ENCODE measurements at regions not wholly inside any gene's neighbourhood (a gene's known extent, or its start where the extent isn't known, plus 50 kb on each side); places are given as distances from the start of the nearest gene placed in this dataset.
A peak's percentile ranks its signal among the peaks of the same experiment; 100 is the strongest.

- peaks cover 44% of the 10 kb centered on the region for H3K4me1 ChIP-seq (ENCODE audit: insufficient read depth, low read length, poor library complexity, severe bottlenecking)
- no peaks in the 10 kb centered on the region for H3F3A ChIP-seq (ENCODE audit: low read depth)
- H3K4me3 ChIP-seq (ENCODE audit: low read length, poor library complexity, severe bottlenecking) = peak overlapping the region; percentile 5
- H2AFZ ChIP-seq (ENCODE audit: low read length) = peak overlapping the region; percentile 13; the same call in 1 of the 2 replicates
- no peaks in the 10 kb centered on the region for H3K9me2 ChIP-seq (replicated peaks; ENCODE audit: low read depth, low read length)
- H3K9ac ChIP-seq (ENCODE audit: low read depth, low read length, poor library complexity, severe bottlenecking) = no peak overlapping the region
- no peaks in the 10 kb centered on the region for H3K27me3 ChIP-seq (ENCODE audit: insufficient read depth, low read length, poor library complexity, severe bottlenecking)
- H3K79me2 ChIP-seq (ENCODE audit: insufficient read depth, low read length) = no peaks in the 10 kb centered on the region
- H3K9me3 ChIP-seq (ENCODE audit: insufficient read depth, low read depth, low read length) = 0 out of 2 replicates have a peak, but pooled peaks cover 4% of the 10 kb centered on the region
- TF ChIP-seq CTCF (conservative IDR thresholded peaks at IDR 0.05; ENCODE audit: low read length) (no peak), EZH2phosphoT487 (IDR thresholded peaks at IDR 0.05; ENCODE audit: borderline replicate concordance) (no peak)
- no peaks in the 10 kb centered on the region for H3K36me3 ChIP-seq (ENCODE audit: insufficient read depth, low read length)
- H3K4me2 ChIP-seq (ENCODE audit: low read depth, low read length, poor library complexity, severe bottlenecking) = peak overlapping the region; percentile 21
- no peaks in the 10 kb centered on the region for H4K20me1 ChIP-seq (ENCODE audit: insufficient read depth, low read length, poor library complexity, severe bottlenecking)
These were observed 167.8 kb downstream of the AHR start for GRCh38 chr7:17466216-17466615.

- H3K9me2 ChIP-seq (replicated peaks; ENCODE audit: low read depth, low read length) = no peaks in the 10 kb centered on the region
- TF ChIP-seq EZH2phosphoT487 (IDR thresholded peaks at IDR 0.05; ENCODE audit: borderline replicate concordance) = no peak
- no peak for TF ChIP-seq CTCF (conservative IDR thresholded peaks at IDR 0.05; ENCODE audit: low read length)
- H3K36me3 ChIP-seq (ENCODE audit: insufficient read depth, low read length) = no peaks in the 10 kb centered on the region
- H2AFZ ChIP-seq (ENCODE audit: low read length) = no peak overlapping the region
- no peaks in the 10 kb centered on the region for H3F3A ChIP-seq (ENCODE audit: low read depth)
- H3K4me2 ChIP-seq (ENCODE audit: low read depth, low read length, poor library complexity, severe bottlenecking) = no peak overlapping the region
- no peaks in the 10 kb centered on the region for H3K79me2 ChIP-seq (ENCODE audit: insufficient read depth, low read length)
- H3K4me1 ChIP-seq (ENCODE audit: insufficient read depth, low read length, poor library complexity, severe bottlenecking) = peaks cover 39% of the 10 kb centered on the region
- no peak overlapping the region for H3K4me3 ChIP-seq (ENCODE audit: low read length, poor library complexity, severe bottlenecking)
- 0 out of 2 replicates have a peak, but pooled peaks cover 4% of the 10 kb centered on the region for H3K9me3 ChIP-seq (ENCODE audit: insufficient read depth, low read depth, low read length)
- no peaks in the 10 kb centered on the region for H3K27me3 ChIP-seq (ENCODE audit: insufficient read depth, low read length, poor library complexity, severe bottlenecking)
- H3K9ac ChIP-seq (ENCODE audit: low read depth, low read length, poor library complexity, severe bottlenecking) = no peak overlapping the region
- no peaks in the 10 kb centered on the region for H4K20me1 ChIP-seq (ENCODE audit: insufficient read depth, low read length, poor library complexity, severe bottlenecking)
These were observed 169.0 kb downstream of the AHR start for GRCh38 chr7:17467386-17467945.

GRCh38 chr7:17471325-17471724 is 172.9 kb downstream of the AHR start:
- no peak overlapping the region for H3K9ac ChIP-seq (ENCODE audit: low read depth, low read length, poor library complexity, severe bottlenecking)
- no peaks in the 10 kb centered on the region for H3K79me2 ChIP-seq (ENCODE audit: insufficient read depth, low read length)
- no peaks in the 10 kb centered on the region for H4K20me1 ChIP-seq (ENCODE audit: insufficient read depth, low read length, poor library complexity, severe bottlenecking)
- no peak overlapping the region for H3K4me3 ChIP-seq (ENCODE audit: low read length, poor library complexity, severe bottlenecking)
- no peaks in the 10 kb centered on the region for H3F3A ChIP-seq (ENCODE audit: low read depth)
- no peak overlapping the region for H2AFZ ChIP-seq (ENCODE audit: low read length)
- H3K9me3 ChIP-seq (ENCODE audit: insufficient read depth, low read depth, low read length) = 0 out of 2 replicates have a peak, but pooled peaks cover 4% of the 10 kb centered on the region
- no peaks in the 10 kb centered on the region for H3K27me3 ChIP-seq (ENCODE audit: insufficient read depth, low read length, poor library complexity, severe bottlenecking)
- no peaks in the 10 kb centered on the region for H3K36me3 ChIP-seq (ENCODE audit: insufficient read depth, low read length)
- TF ChIP-seq CTCF (conservative IDR thresholded peaks at IDR 0.05; ENCODE audit: low read length) (no peak), EZH2phosphoT487 (IDR thresholded peaks at IDR 0.05; ENCODE audit: borderline replicate concordance) (no peak)
- H3K9me2 ChIP-seq (replicated peaks; ENCODE audit: low read depth, low read length) = no peaks in the 10 kb centered on the region
- H3K4me2 ChIP-seq (ENCODE audit: low read depth, low read length, poor library complexity, severe bottlenecking) = no peak overlapping the region
- H3K4me1 ChIP-seq (ENCODE audit: insufficient read depth, low read length, poor library complexity, severe bottlenecking) = peaks cover 10% of the 10 kb centered on the region

Data from Loucy (cell line).